ENCODE measurements at regions not wholly inside any gene's neighbourhood (a gene's known extent, or its start where the extent isn't known, plus 50 kb on each side); places are given as distances from the start of the nearest gene placed in this dataset.

GRCh38 chr17:45577571-45578279 is 87.2 kb upstream of the PLEKHM1 start:
- TF ChIP-seq NFIC (IDR thresholded peaks at IDR 0.05) (no peak), RAD21 (IDR thresholded peaks at IDR 0.05; ENCODE audit: low read depth) (no peak), CREB1 (IDR thresholded peaks at IDR 0.05; ENCODE audit: low read depth) (no peak), ZBTB7A (IDR thresholded peaks at IDR 0.05; ENCODE audit: low read depth) (no peak), TAF1 (IDR thresholded peaks at IDR 0.05; ENCODE audit: low read depth) (no peak), TCF12 (IDR thresholded peaks at IDR 0.05; ENCODE audit: low read depth) (no peak), REST (IDR thresholded peaks at IDR 0.05; ENCODE audit: low read depth) (no peak), FOXM1 (IDR thresholded peaks at IDR 0.05; ENCODE audit: borderline replicate concordance, low read depth) (no peak), CEBPB (IDR thresholded peaks at IDR 0.05) (no peak), EGR1 (IDR thresholded peaks at IDR 0.05) (no peak), EP300 (IDR thresholded peaks at IDR 0.05; ENCODE audit: borderline replicate concordance) (no peak), YY1 (IDR thresholded peaks at IDR 0.05; ENCODE audit: low read depth) (no peak), MAX (IDR thresholded peaks at IDR 0.05) (no peak), TEAD4 (IDR thresholded peaks at IDR 0.05) (no peak)
